ENCODE measurements at regions not wholly inside any gene's neighbourhood (a gene's known extent, or its start where the extent isn't known, plus 50 kb on each side); places are given as distances from the start of the nearest gene placed in this dataset.

DNA sequence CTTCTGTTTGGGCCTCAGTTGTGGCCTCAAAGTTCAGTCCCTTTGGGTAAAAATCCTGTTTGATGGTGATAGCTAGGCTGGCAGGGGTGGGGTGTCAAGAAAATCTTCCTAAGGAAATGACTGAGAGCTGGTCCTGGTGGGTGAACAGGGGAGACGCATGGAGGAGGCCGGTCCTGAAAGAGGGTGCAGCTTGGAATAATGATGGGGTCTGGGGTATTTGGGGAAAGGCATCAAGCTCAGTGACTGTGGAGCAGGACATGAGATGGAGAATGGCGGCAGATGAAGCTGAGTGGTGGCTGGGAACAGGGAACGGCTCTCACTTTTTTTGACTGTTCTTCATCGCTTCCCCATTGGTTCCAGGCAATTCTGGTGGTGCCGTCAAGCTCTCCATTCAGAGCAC, 140.7 kb upstream of the PKDCC start:
- DNase-seq (ENCODE audit: low read depth, low spot score) = no peak
- no peak overlapping the region for H3K27ac ChIP-seq

DNA sequence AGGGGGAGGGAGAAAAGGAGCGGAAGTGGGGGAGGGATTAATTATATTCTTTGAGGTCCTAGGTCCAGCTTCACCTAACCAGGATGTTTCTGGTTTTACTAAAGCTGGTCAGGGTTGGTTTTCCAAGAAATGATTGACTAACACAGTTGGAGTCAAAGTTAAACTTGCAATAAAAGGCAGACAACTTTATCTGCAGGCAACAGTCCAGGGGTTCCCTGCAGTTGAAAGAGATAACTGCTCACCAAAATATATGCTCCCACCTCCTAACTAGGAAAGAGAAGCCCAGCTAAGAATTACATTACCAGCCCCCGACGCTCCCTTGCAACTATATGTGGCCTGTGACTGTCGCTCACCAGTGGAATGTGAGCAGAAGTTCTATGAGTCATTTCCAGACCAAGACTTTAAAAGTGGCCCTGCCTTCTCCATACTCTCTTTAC, 140.0 kb upstream of the PKDCC start:
- no peak overlapping the region for H3K27ac ChIP-seq
- DNase-seq (ENCODE audit: low read depth, low spot score) = no peak

DNA sequence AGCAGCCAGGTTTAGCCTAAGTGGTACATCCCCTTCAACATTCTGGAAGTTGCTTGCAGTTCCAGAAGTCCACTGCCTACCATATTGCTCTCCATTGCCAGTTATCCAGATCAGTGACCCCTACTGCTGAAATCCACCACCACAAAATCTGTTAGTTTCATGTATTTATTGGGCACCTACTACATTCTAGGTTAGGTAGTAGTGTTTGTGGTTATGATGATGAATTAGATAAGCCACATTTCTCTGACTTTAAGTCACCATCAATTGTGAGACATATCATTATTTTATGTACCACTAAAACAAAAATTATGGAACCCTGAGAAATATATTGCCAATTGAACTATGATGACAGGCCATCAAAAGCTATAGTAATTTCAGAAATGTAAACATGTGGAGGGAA, 139.5 kb upstream of the PKDCC start:
- no peak for DNase-seq (ENCODE audit: low read depth, low spot score)
- no peak overlapping the region for H3K27ac ChIP-seq

DNA sequence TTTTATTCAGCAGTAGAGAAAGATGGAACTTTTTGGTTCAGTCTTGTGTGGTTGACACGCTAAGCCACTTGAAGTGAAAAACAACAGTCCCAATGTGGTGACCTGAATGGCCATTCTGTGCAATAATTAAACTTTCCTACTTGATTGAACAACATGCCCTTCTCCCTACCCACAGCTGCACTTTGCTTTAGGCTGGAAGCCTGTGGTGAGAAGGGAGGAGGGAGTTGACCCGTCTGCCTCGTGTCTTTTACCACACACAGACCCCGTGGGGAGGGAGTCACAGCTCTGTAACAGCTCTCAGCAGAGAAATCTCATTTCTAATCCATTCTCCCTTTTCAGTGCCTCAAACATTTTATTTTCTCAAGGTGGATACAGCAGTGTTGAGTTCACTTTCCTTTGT, 138.2 kb upstream of the PKDCC start:
- no peak for DNase-seq (ENCODE audit: low read depth, low spot score)
- H3K27ac ChIP-seq = no peak overlapping the region

DNA sequence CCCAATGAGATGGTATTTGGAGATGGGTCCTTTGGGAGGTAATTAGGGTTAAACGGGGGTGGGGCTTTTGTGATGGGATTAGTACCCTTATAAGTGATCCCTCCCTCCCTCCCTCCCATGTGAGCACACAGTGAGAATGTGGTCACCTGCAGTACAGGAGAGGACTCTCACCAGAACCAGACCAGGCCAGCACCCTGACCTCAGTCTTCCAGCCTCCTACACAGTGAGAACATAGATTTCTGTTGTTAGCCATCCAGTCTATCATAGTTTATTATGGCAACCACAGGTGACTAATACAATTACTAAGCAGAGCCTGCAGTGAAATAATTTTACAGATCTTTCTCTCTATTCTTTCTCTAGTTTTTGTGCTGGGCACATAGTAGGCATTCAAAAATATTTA, 137.7 kb upstream of the PKDCC start:
- DNase-seq (ENCODE audit: low read depth, low spot score) = no peak
- H3K27ac ChIP-seq = no peak overlapping the region

DNA sequence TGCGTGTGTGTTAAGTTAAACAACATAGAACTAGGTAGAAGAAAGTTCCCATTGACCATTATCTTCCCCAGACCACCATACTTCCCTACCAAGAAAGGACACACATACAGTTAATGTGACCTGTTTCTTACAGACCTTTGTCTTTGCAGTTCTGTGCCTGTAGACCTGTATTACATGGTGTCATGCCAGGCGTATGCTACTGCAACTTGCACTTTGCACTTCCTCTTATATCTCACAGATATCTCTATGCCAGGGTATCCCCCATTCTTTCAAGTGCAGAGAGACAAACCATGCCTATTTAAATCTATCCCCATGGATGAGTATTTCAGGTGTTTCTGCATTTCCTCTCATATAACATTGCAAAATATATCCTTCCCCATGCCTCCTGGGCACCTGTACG, 136.8 kb upstream of the PKDCC start:
- no peak for DNase-seq (ENCODE audit: low read depth, low spot score)
- no peak overlapping the region for H3K27ac ChIP-seq

DNA sequence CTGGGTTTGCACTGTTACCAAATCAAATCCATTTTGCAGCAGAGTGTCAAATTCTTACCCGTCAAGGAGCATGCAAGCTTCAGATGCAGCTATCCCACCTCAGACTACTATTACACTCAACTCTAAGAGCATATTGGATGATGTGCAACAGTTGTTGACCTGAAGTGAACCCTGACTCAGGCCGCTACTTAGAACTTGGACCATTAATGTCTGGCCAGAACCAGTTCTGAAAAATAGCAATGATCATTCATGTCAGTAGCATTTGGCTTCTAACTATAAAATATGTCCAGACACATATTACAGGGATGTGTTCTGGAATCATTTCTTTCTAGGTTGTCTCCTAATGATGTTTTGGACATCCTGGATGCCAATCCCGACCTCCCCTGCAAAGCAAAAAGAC, 135.5 kb upstream of the PKDCC start:
- no peak for DNase-seq (ENCODE audit: low read depth, low spot score)
- no peak overlapping the region for H3K27ac ChIP-seq

DNA sequence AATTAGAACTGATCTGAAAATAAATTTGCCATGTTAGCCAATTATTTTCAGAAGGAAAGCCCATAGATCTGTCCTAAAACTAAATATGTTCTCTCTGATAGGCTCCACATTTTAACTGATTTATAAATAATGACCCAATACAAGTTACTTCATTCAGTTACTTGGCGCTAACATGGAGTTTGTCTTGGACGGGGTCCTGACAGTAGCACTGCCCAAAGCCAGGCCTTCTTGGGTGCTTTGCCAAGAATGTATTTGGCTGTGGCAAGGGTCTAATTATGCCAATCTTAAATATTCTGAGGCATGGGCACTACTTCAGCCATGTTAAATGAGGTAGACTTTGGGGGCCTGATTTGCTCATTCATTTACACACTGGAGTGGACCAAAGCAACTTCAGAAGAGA, 135.0 kb upstream of the PKDCC start:
- H3K27ac ChIP-seq = no peak overlapping the region
- no peak for DNase-seq (ENCODE audit: low read depth, low spot score)

DNA sequence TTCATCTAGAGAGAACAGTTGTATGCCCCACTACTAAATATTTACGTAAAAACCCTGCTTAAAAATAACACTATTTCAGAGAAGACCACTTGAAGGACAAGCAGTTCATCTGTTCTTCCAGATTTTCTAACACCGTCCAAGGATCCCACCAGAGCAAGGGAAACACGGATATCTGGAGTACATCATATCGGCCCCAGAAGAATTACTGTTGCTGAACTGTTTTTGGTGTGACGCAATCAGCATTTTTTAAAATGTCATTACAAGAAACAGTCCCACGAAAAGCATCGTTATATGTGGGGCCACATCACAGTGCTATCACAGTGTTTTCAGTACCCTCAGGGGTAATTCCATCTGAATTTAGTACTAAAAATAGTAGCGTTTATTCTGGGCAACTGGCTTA, 134.5 kb upstream of the PKDCC start:
- no peak overlapping the region for H3K27ac ChIP-seq
- DNase-seq (ENCODE audit: low read depth, low spot score) = no peak

DNA sequence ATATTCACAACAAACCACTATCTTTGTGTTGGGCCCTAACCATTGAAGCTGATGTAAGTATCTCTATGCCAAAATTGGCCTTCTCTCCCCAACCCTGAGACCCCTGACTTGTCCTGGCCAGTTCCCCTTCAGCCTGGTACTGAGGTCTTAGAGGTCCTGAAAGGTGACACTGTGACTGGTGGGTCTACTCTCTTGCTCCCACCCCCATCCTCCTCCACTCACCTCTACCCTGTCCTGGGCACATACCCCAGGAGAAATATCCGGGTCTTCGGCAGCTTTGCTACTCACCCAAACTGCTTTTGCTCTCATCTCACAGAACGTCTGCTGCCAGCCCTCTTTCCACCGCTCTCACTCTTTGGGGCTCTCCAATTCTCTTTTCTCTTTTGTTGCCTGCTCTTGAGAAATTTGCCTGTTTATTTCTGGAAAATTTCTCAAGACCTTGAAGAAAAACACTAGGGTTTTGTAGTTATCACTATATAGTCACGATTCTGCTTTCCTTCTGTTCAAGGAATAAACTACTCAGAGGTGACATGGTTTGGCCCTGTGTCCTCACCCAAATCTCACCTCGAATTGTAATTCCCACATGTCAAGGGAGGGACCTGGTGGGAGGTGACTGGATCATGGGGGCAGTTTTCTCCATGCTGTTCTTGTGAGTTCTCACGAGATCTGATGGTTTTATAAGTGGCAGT, 133.8 kb upstream of the PKDCC start:
- DNase-seq (ENCODE audit: low read depth, low spot score) = no peak
- no peak overlapping the region for H3K27ac ChIP-seq

DNA sequence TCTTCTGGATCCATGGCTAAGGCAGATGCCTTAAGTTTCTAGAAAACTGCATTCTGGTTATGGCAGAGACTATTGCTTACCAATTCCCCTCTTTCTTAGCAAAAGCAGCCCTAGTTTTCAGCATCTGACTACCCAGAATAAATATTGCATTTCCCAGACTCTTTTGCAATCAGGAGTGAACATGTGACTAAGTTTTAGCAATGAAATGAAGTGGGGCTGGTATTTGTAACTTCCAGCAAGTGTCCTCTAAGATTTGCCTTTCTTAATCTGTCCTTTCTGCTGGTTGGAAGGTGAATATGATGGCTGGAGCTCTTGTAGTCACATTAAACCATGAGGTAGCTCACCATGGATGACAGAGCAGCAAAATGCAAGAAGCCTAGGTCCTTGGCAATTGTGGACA, 132.9 kb upstream of the PKDCC start:
- no peak overlapping the region for H3K27ac ChIP-seq
- no peak for DNase-seq (ENCODE audit: low read depth, low spot score)

DNA sequence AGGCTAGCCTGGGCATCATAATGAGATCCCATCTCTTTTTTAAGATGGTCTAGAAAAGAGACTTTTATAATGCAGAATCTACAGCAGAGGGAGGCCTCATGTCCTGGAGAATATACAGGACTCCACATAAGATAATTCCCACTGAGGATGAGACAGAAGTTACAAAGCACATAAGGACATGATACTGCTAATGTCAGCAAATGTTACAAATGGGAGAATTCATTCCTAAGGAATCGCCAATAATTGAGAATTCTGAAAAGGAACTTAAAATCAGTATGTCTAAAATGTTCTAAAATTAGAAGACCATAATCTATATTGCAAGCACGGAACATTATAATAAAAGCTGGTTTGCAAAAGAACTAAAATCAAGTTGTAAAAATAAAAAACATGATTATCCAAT, 131.6 kb upstream of the PKDCC start:
- no peak overlapping the region for H3K27ac ChIP-seq

DNA sequence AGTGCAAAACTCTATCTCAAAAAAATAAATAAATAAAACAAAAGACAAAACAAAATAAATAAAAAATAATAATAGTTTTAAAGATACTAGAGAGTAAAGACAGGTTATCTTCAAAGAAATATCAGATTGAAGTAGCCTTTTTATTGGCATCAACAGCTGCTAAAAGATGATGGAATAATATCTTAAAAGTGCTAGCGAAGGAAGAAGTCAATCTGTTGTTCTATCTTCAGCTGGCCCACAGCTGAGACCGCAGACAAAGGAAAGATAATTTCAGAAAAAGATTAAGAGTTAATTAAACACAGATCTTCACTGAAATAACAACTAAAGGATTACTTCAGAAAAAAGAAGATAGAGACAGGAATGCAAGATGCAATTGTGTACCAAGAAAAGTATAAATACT, 130.2 kb upstream of the PKDCC start:
- no peak for DNase-seq (ENCODE audit: low read depth, low spot score)

More for the DNA sequence above, 131.6 kb upstream of the PKDCC start:
- DNase-seq (ENCODE audit: low read depth, low spot score) = no peak

DNA sequence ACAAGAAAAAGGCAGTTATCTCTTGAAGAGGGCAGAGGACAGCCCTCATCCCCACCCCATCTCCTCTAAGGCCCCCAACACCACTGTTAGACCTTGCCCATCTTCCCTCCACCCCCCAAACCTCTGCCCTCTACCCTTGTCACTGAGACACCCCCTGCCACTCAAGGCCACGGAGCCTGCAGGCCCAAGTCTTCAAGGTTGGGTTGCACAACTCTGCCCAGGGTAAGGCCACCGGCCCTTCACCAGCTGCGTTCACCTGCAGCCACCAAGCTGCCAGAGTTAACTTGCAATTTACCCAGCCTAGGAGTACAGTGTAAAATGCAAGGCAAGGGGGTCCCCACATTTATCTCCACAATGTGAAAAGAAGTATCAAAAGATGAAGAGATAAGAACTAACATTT, 128.7 kb upstream of the PKDCC start:
- no peak overlapping the region for H3K27ac ChIP-seq
- DNase-seq (ENCODE audit: low read depth, low spot score) = no peak

More for the DNA sequence above, 130.2 kb upstream of the PKDCC start:
- H3K27ac ChIP-seq = no peak overlapping the region

DNA sequence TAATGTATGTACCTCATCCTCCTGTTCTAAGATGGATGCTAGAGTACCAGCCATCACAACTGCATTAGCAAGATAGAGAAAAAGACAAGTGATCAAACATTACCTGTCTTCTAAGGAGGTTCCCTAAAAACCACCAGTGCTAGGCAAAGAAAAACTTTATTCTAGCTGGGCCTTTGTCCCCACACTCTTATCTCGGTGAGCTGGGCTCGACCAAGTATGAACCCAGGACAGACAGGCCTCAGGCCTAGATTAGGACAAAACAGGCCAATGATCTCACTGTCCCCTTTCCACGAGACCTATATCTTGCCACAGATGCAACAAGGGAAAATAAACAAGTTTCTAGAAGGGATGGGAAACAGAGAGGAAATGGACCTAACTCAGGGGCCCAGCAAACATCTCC, 127.6 kb upstream of the PKDCC start:
- no peak overlapping the region for H3K27ac ChIP-seq
- DNase-seq (ENCODE audit: low read depth, low spot score) = no peak

DNA sequence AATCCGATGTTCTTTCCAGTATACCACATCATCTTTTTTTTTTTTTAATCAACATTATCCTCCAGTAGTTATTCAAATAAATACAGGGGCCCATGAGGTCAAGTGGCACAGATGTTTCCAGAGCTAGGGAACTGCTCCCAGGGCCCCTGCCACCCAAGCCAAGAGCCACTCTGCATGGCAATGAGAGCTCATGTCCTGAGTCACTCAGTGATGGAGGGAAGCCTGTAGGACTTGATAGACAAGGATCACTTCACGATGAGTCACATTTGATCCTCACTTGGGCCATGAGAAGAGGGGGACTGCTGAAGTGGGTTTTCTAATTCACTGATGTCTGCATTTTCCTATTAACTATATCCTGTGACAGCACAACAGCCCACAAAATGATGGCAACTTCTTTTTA, 127.0 kb upstream of the PKDCC start:
- DNase-seq (ENCODE audit: low read depth, low spot score) = no peak

DNA sequence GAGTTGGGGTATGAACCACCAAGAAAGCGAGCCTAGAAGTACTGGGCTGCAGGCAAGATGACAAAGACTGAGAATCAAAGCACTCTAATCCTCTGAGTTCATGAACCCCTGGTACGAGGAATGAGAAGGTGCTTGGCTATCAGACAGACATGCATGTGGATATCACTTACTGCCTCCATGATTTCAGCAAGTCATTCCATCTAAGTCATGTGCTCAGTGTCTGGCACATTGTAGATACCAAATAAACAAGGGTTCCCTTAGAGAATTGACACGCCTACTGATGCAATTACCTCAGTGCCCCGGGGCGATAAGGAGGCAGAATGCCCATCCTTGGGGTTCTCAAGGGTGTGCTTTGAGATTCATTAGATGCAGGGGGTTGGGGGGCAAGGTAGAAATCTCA, 125.6 kb upstream of the PKDCC start:
- DNase-seq (ENCODE audit: low read depth, low spot score) = no peak
- no peak overlapping the region for H3K27ac ChIP-seq

More for the DNA sequence above, 127.0 kb upstream of the PKDCC start:
- no peak overlapping the region for H3K27ac ChIP-seq

DNA sequence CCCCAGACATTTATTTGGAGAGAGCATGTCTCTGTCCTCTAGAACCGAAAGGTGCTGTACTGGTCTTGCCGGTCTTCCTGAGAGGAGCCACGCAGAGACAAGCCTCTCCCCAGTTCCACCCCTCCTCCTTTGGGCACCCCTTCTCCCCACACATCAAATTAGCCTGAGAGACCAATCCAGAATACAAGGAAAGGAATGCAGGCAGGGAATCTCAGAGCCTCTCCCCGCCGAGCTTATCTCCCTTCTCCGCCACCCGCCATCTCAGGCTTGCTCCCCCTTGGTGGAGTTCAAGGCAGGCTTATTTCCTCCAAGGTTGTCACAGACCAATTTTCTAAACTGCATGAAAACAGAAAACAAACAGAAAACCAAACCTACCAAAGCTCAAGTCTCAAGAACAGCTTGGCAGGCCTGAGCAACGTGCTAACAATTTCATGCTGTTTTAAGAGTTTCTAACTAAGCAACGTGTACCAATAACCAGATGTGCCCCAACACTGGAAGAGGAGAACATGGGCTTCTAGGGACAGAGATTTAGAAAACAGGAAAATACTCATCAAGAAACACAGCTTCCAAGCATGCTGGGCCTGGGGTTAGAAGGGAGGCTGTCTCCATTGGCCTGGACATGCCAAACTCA, 124.5 kb upstream of the PKDCC start:
- no peak for DNase-seq (ENCODE audit: low read depth, low spot score)
- no peak overlapping the region for H3K27ac ChIP-seq

DNA sequence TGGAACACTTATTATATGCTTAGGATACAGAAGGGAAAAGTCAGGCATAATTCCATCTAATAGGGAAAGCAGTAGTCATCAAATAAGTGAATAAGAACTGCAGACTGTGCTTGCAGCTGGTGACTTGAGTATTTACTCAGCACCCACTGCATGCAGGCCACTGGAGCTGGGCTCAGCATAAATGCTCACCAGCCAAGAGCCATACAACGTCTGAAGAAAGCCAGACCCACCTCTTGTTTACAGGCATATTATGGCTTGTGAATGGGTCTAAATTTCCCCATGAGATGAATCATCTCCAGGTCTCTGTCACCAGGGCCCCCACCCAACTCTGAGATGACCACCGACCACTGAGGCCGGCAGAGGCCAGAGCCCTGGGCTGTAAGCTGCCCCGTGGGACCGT, 123.8 kb upstream of the PKDCC start:
- DNase-seq (ENCODE audit: low read depth, low spot score) = no peak

DNA sequence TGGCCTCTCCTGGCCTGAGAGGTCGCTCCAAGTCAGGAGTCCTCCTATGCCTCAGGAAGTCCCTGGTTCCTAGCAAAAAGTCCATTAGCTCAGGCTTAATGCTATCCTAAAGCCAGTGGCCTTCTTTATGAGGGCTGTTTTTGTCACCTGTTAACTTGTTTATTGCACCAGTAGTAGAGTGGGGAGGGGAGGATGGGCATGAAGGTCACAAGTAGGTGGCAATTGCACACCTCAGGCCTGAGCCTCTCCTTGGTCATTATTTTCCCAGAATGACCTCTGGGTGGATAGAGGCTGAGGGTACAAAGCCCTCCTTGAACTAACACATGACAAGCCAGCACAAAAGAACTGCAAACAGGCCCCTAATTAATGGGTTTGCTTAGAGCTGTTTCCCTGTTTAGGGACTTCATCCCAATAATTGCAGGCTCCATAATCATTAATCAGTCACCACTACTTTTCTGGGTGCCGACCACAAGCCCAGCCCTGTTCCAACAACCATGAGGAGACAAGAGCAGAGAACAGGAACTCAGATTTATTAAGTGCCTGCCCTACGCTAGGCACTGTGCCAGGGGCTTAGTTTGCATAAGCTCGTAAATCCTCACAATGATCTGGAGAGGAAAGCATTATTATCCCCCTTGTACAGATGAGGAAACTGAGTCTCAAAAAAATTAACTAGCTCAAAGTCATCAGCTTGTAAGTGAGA, 123.0 kb upstream of the PKDCC start:
- no peak for DNase-seq (ENCODE audit: low read depth, low spot score)
- H3K27ac ChIP-seq = no peak overlapping the region

More for the DNA sequence above, 123.8 kb upstream of the PKDCC start:
- H3K27ac ChIP-seq = no peak overlapping the region

DNA sequence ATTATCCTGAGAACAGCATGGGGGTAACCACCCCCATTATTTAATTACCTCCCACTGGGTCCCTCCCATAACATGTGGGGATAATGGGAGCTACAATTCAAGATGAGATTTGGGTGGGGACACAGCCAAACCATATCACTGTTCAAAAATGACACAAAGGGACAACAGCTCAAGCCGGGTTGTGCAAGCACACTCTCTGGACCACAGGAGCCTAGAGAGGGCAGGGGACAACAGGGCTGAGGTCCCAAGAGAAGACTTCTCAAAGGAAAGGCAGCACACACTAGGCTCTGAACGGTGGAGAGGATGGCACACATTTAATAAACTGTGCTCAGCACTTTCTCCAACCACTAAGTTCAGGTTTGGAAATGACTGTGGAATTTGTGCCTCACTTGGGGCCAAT, 122.1 kb upstream of the PKDCC start:
- DNase-seq (ENCODE audit: low read depth, low spot score) = no peak

More for the DNA sequence above, 122.1 kb upstream of the PKDCC start:
- no peak overlapping the region for H3K27ac ChIP-seq
